Spleen (tissue), 11 donors: ENCODE measurements at regions not wholly inside any gene's neighbourhood (a gene's known extent, or its start where the extent isn't known, plus 50 kb on each side); places are given as distances from the start of the nearest gene placed in this dataset.

Experiments used
- DNase-seq: peaks from one replicate; pipeline ENCODE4 v3.0.0-alpha.2; 2020
- H3K27ac ChIP-seq, 8 donors: fragments of 200-600 bp; sonication (generic) in 7 of 8; 1 replicate in 4 of 8; 2 replicates in 4 of 8; pipeline versions ENCODE4 v1.5.0 to v1.8.0; 2016 to 2021; ENCODE audit warnings: inconsistent platforms in 4 of 8, mild to moderate bottlenecking in 4 of 8, moderate library complexity in 1 of 8
- H3K27me3 ChIP-seq, 7 donors: fragments of 200-600 bp; sonication (generic) in 6 of 7; replicated peaks in 1 of 7; 1 replicate in 4 of 7; 2 replicates in 3 of 7; pipeline versions ENCODE4 v1.5.0 to v1.8.0; 2016 to 2021; ENCODE audit warnings: inconsistent platforms in 3 of 7, mild to moderate bottlenecking in 1 of 7
- H3K36me3 ChIP-seq, 6 donors: fragments of 200-600 bp; sonication (generic) in 5 of 6; 1 replicate in 4 of 6; 2 replicates in 2 of 6; pipeline versions ENCODE4 v1.5.0 to v1.8.0; 2016 to 2021; ENCODE audit warnings: inconsistent platforms in 2 of 6
- H3K4me1 ChIP-seq, 6 donors: fragments of 200-600 bp; sonication (generic) in 5 of 6; 1 replicate in 3 of 6; 2 replicates in 3 of 6; pipeline versions ENCODE4 v1.5.0 to v1.8.0; 2016 to 2021; ENCODE audit warnings: inconsistent platforms in 3 of 6
- H3K4me3 ChIP-seq, 8 donors: fragments of 200-600 bp; sonication (generic) in 7 of 8; 1 replicate in 4 of 8; 2 replicates in 4 of 8; pipeline versions ENCODE4 v1.5.0 to v1.8.0; 2016 to 2021; ENCODE audit warnings: inconsistent platforms in 4 of 8, mild to moderate bottlenecking in 4 of 8, moderate library complexity in 2 of 8
- H3K9me3 ChIP-seq, 8 donors: fragments of 200-600 bp; sonication (generic) in 7 of 8; 1 replicate in 4 of 8; 2 replicates in 4 of 8; pipeline versions ENCODE4 v1.5.0 to v1.8.0; 2016 to 2021; ENCODE audit warnings: inconsistent platforms in 4 of 8
- POLR2A ChIP-seq, 3 donors: fragments of 450-650 bp; IDR thresholded peaks; one replicate each; pipeline ENCODE4 v1.5.1; 2017; ENCODE audit warnings: antibody characterized with exemption in 3 of 3, mild to moderate bottlenecking in 1 of 3
- POLR2AphosphoS5 ChIP-seq, 3 donors: sonication (generic); formaldehyde crosslinking; IDR thresholded peaks; one replicate each; pipeline ENCODE4 v1.5.1; 2017; ENCODE audit warnings: antibody characterized with exemption in 3 of 3
- WGBS, 5 donors: extraction: QIAGEN DNeasy Blood & Tissue Kit in 3 of 5; methylation state at CpG; one replicate each; pipeline versions ENCODE4 v1.1.5 to v1.1.7; 2013 to 2018; 5-methylcytosine and 5-hydroxymethylcytosine counted together
- intact Hi-C: fragments of 100-400 bp; cut with DNase I; formaldehyde crosslinking; loops from one replicate; pipeline ENCODE4 v1.15.0; 2023; ENCODE audit warnings: low total_unique reads
- TF ChIP-seq, protein P1 (sequence below), 11 experiments: fragments of 200-600 bp in 7 of 11; fragments of 450-650 bp in 4 of 11; sonication (generic) in 4 of 11; IDR thresholded peaks in 8 of 11; conservative IDR thresholded peaks in 3 of 11; 1 replicate in 7 of 11; 2 replicates in 4 of 11; pipeline versions ENCODE4 v1.4.0 to v1.8.0; 2016 to 2021; ENCODE audit warnings: antibody characterized with exemption in 11 of 11, inconsistent platforms in 4 of 11, mild to moderate bottlenecking in 1 of 11
- donor health status: healthy with polysubstance abuse.
- donor health status: DM: no; HTN: no; CAD: no; lungs with moderate emphysema.
- donor health status: DM: no; HTN: no; CAD: no.
- donor health status: Bipolar disorder and iron deficiency.
- donor health status: healthy.
- donor health status: DM: no; HTN: no; CAD: no.
- donor health status: DM: yes; HTN: yes; CAD: no.

DNA sequence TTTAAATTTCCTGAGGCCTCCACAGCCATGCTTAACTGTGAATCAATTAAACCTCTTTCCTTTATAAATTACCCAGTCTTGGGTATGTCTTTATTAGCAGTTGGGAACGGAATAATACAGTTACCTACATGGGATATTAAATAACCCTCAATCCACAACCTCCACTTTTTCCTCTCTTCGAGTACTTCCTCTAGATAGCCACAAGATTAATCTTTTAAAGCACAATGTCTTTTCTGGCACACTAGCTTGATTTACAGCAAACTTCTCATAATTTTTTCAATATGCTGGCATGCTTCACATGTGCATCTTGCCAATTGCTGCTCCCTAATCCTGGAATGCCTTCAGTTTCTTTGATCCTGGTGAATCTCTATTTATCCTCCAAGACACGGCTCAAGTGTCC, 92.2 kb downstream of the P2RY1 start:
- Histone ChIP-seq H3K9me3 (no peaks in the 10 kb centered on the region), H3K36me3 (no peaks in the 10 kb centered on the region), H3K27me3 (no peaks in the 10 kb centered on the region), H3K27ac (no peak overlapping the region), H3K4me1 (no peaks in the 10 kb centered on the region), H3K4me3 (no peak overlapping the region)
- WGBS, 5 donors: 27 to 52% (median 33%) methylated on average over 3 of the region's 3 CpGs
- intact Hi-C loops: no loop called here
- DNase-seq: no peak
- TF ChIP-seq, protein P1, sequence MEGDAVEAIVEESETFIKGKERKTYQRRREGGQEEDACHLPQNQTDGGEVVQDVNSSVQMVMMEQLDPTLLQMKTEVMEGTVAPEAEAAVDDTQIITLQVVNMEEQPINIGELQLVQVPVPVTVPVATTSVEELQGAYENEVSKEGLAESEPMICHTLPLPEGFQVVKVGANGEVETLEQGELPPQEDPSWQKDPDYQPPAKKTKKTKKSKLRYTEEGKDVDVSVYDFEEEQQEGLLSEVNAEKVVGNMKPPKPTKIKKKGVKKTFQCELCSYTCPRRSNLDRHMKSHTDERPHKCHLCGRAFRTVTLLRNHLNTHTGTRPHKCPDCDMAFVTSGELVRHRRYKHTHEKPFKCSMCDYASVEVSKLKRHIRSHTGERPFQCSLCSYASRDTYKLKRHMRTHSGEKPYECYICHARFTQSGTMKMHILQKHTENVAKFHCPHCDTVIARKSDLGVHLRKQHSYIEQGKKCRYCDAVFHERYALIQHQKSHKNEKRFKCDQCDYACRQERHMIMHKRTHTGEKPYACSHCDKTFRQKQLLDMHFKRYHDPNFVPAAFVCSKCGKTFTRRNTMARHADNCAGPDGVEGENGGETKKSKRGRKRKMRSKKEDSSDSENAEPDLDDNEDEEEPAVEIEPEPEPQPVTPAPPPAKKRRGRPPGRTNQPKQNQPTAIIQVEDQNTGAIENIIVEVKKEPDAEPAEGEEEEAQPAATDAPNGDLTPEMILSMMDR (IDR thresholded peaks at IDR 0.05 in 8 of 11, conservative IDR thresholded peaks at IDR 0.05 in 3 of 11): no peak
- TF ChIP-seq POLR2A (IDR thresholded peaks at IDR 0.05) (no peak), POLR2AphosphoS5 (IDR thresholded peaks at IDR 0.05) (no peak)

DNA sequence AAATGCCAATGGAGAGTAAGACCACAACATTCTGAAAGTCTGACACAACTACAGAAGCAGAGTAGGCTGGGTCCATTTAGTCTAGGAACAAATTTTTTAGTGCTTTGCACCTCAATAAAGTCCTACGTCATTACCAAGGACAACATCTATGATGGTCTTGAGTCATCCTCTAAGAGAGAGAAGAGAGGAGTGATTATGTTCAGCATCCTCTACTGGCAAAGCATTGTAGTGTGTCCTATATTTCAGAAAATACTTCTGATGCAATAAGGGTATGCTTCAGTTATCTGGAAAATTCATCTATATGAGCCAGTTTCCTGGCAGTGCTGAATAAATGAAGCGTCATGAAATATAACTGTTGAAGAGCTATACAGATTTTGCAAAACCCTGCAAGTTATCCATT, 95.6 kb downstream of the P2RY1 start:
- H3K4me1 ChIP-seq: no peaks in the 10 kb centered on the region
- H3K4me3 ChIP-seq: no peak overlapping the region
- H3K27me3 ChIP-seq: peaks cover 0 to 5% (median 0%) of the 10 kb centered on the region in 7 donors
- H3K36me3 ChIP-seq: no peaks in the 10 kb centered on the region
- intact Hi-C loops: no loop called here
- DNase-seq: no peak
- TF ChIP-seq, protein P1 (IDR thresholded peaks at IDR 0.05 in 8 of 11, conservative IDR thresholded peaks at IDR 0.05 in 3 of 11): no peak
- TF ChIP-seq POLR2AphosphoS5 (IDR thresholded peaks at IDR 0.05) (no peak), POLR2A (IDR thresholded peaks at IDR 0.05) (no peak)
- no peaks in the 10 kb centered on the region for H3K9me3 ChIP-seq
- 80 to 93% (median 90%) methylated on average over 2 of the region's 2 CpGs for WGBS, 5 donors
- no peak overlapping the region for H3K27ac ChIP-seq

GRCh38 chr3:152937234-152937633, 102.3 kb downstream of the P2RY1 start:
- intact Hi-C loops: no loop called here
- H3K36me3 ChIP-seq: no peaks in the 10 kb centered on the region
- no peak overlapping the region for H3K4me3 ChIP-seq
- no peak overlapping the region for H3K27ac ChIP-seq
- WGBS, 5 donors: 55 to 80% (median 70%) methylated on average over 2 of the region's 2 CpGs
- TF ChIP-seq POLR2AphosphoS5 (IDR thresholded peaks at IDR 0.05): no peak
- TF ChIP-seq, protein P1 (IDR thresholded peaks at IDR 0.05 in 8 of 11, conservative IDR thresholded peaks at IDR 0.05 in 3 of 11): no peak
- no peak for TF ChIP-seq POLR2A (IDR thresholded peaks at IDR 0.05)
- peaks cover 0 to 7% (median 0%) of the 10 kb centered on the region in 7 donors for H3K27me3 ChIP-seq
- no peaks in the 10 kb centered on the region for H3K4me1 ChIP-seq
- no peaks in the 10 kb centered on the region for H3K9me3 ChIP-seq
- DNase-seq: no peak

DNA sequence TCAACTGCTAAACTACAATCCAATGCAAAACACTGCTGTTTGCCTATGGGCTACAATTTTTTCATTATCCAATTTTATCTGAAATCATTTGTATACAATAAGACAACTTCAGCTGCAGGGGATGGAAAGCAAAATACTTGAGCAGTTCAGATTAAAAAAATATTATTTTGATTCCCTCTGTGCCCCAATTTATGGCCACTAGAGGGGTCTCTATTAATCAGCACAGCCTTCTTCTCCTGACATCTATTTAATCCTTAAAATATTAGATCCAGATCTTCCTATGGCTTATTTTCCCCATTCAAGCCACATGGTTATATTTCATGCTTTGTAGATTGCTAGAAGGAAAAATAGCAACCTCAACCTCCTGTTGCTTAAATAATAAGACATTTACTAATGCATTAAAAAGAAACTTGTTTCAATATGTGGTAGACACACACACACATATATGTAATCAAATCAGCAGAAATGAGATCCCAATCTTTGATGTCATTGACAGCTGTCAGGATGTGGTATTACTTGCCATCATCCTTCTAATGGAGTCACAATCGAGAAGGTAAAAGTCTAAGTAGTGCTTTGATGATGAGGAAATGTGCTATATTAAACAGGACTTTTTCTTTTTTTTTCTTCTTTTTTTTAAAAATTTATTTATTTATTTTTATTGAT, 104.2 kb downstream of the P2RY1 start:
- TF ChIP-seq POLR2A (IDR thresholded peaks at IDR 0.05) (no peak), POLR2AphosphoS5 (IDR thresholded peaks at IDR 0.05) (no peak)
- TF ChIP-seq, protein P1 (IDR thresholded peaks at IDR 0.05 in 8 of 11, conservative IDR thresholded peaks at IDR 0.05 in 3 of 11): no peak
- no peak overlapping the region for H3K27ac ChIP-seq
- intact Hi-C loops: no loop called here
- H3K36me3 ChIP-seq: no peaks in the 10 kb centered on the region
- H3K4me3 ChIP-seq: no peak overlapping the region
- peaks cover 0 to 7% (median 0%) of the 10 kb centered on the region in 7 donors for H3K27me3 ChIP-seq
- H3K9me3 ChIP-seq: no peaks in the 10 kb centered on the region
- H3K4me1 ChIP-seq: no peaks in the 10 kb centered on the region
- DNase-seq: no peak
- WGBS, 5 donors: 63 to 79% (median 75%) methylated on average over 1 of the region's 1 CpG
